ENCODE measurements at regions not wholly inside any gene's neighbourhood (a gene's known extent, or its start where the extent isn't known, plus 50 kb on each side); places are given as distances from the start of the nearest gene placed in this dataset.

DNA sequence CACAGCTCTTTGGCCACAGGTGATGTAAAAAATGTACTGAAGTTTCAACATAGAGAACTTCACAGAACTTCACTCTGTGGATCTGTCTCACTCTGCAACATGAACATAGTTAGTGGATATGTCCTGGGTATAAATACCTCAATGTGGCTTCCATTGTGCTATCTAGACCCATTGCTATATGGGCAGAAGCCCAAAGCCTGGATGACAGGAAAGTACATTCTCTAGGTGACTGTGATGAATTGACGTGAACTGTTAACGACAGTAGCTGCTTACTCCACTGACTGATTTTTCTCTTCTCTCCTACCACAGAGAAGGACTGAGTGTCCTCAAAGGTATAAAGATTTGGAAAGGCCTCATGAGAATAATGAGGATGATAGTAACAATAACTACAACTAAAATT is 270.1 kb upstream of the FTMT start:
- Mint-ChIP-seq H3K4me1 (ENCODE audit: low read depth, unreplicated experiment) (no peaks in the 10 kb centered on the region), H3K27ac (ENCODE audit: unreplicated experiment) (no peak overlapping the region), H3K4me3 (ENCODE audit: unreplicated experiment) (no peak overlapping the region), H3K9me3 (ENCODE audit: unreplicated experiment) (no peaks in the 10 kb centered on the region), H3K36me3 (ENCODE audit: unreplicated experiment) (no peaks in the 10 kb centered on the region), H3K27me3 (ENCODE audit: unreplicated experiment) (no peaks in the 10 kb centered on the region)
- TF ChIP-seq, protein P1, sequence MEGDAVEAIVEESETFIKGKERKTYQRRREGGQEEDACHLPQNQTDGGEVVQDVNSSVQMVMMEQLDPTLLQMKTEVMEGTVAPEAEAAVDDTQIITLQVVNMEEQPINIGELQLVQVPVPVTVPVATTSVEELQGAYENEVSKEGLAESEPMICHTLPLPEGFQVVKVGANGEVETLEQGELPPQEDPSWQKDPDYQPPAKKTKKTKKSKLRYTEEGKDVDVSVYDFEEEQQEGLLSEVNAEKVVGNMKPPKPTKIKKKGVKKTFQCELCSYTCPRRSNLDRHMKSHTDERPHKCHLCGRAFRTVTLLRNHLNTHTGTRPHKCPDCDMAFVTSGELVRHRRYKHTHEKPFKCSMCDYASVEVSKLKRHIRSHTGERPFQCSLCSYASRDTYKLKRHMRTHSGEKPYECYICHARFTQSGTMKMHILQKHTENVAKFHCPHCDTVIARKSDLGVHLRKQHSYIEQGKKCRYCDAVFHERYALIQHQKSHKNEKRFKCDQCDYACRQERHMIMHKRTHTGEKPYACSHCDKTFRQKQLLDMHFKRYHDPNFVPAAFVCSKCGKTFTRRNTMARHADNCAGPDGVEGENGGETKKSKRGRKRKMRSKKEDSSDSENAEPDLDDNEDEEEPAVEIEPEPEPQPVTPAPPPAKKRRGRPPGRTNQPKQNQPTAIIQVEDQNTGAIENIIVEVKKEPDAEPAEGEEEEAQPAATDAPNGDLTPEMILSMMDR (IDR thresholded peaks at IDR 0.05; ENCODE audit: partially characterized antibody, unreplicated experiment) = no peak
- no peak for DNase-seq

DNA sequence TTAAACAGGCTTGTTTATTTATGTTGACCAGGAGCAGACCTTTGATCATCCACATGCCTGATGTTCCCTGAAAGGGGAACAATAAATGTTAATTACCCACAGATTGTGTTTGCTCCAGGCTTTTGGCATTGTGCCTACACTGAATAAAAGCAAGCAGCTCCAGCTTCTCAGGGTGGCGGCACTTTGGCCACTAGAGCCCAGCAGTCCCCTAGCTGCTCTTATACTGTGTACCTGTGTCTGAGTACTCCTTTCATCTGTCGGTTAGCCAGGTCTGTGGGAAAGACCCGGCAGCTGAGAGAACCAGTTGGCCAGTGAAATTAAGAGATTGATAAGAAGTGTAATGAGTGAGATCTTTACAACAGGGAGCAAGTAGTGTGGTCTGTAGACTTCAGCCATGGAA is 254.8 kb upstream of the FTMT start:
- DNase-seq = no peak
- H3K27ac Mint-ChIP-seq (ENCODE audit: unreplicated experiment) = no peak overlapping the region
- no peaks in the 10 kb centered on the region for H3K36me3 Mint-ChIP-seq (ENCODE audit: unreplicated experiment)
- peaks cover 2% of the 10 kb centered on the region for H3K9me3 Mint-ChIP-seq (ENCODE audit: unreplicated experiment)
- H3K4me1 Mint-ChIP-seq (ENCODE audit: low read depth, unreplicated experiment) = no peaks in the 10 kb centered on the region
- no peak overlapping the region for H3K4me3 Mint-ChIP-seq (ENCODE audit: unreplicated experiment)
- TF ChIP-seq, protein P1 (IDR thresholded peaks at IDR 0.05; ENCODE audit: partially characterized antibody, unreplicated experiment) = no peak
- no peaks in the 10 kb centered on the region for H3K27me3 Mint-ChIP-seq (ENCODE audit: unreplicated experiment)

DNA sequence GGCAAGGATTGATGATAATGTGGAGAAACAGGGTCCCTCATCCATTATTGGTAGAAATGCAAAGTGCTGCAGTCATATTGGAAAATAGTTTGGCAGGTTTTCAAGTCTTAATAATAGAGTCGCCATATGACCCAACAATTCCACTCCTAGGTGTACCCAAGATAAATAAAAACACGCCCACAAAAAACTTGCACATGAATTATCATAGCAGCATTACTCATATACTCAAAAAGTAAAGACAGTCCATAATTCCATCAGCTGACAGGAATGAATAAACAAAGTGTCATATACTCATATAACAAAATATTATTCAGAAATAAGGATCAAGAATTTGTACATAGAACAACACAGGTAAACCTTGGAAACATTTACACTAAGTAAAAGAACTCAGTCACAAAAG is 242.9 kb upstream of the FTMT start:
- Mint-ChIP-seq H3K4me1 (ENCODE audit: low read depth, unreplicated experiment) (peaks cover 2% of the 10 kb centered on the region), H3K27me3 (ENCODE audit: unreplicated experiment) (peaks cover 2% of the 10 kb centered on the region), H3K9me3 (ENCODE audit: unreplicated experiment) (no peaks in the 10 kb centered on the region), H3K36me3 (ENCODE audit: unreplicated experiment) (no peaks in the 10 kb centered on the region), H3K27ac (ENCODE audit: unreplicated experiment) (no peak overlapping the region), H3K4me3 (ENCODE audit: unreplicated experiment) (no peak overlapping the region)
- TF ChIP-seq, protein P1 (IDR thresholded peaks at IDR 0.05; ENCODE audit: partially characterized antibody, unreplicated experiment) = no peak
- DNase-seq = no peak

DNA sequence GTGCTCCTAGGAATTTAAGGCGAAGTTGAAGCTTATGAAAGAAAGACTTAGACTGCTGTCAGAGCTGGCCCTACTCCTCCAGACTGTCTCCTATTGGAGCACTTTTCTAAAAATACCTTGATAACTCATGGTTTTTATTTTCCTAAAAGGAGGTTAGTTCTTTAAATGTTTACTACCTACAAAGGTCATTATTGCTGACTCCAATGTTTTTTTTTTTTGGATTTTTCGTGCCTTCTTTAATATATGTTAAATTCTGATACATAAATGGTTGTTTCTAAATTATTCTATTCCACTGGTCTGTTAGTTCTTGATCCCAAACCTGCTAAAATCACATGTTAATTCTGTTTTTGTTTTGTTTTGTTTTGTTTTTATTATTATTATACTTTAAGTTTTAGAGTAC is 227.6 kb upstream of the FTMT start:
- Mint-ChIP-seq H3K27ac (ENCODE audit: unreplicated experiment) (no peak overlapping the region), H3K9me3 (ENCODE audit: unreplicated experiment) (no peaks in the 10 kb centered on the region), H3K4me3 (ENCODE audit: unreplicated experiment) (no peak overlapping the region), H3K36me3 (ENCODE audit: unreplicated experiment) (no peaks in the 10 kb centered on the region), H3K27me3 (ENCODE audit: unreplicated experiment) (no peaks in the 10 kb centered on the region), H3K4me1 (ENCODE audit: low read depth, unreplicated experiment) (no peaks in the 10 kb centered on the region)
- TF ChIP-seq, protein P1 (IDR thresholded peaks at IDR 0.05; ENCODE audit: partially characterized antibody, unreplicated experiment) = no peak
- DNase-seq = no peak

DNA sequence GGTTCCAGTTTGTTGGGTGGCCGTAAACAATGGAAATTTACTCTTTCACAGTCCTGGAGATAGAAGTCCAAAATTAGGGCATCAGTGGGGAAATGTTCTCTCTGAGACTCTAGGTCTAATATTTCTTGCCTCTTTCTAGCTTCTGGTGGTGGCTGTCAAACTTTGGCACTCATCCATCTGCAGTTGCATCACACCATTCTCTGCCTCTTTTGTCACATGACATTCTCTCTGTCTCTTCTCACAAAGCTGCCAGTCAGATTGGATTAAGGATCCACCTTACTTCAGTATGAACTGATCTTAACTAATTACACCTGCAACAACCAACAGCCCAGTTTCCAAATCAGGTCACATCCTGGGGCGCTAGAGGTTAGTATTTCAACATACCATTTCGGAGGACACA is 222.9 kb upstream of the FTMT start:
- H3K27ac Mint-ChIP-seq (ENCODE audit: unreplicated experiment) = no peak overlapping the region
- TF ChIP-seq, protein P1 (IDR thresholded peaks at IDR 0.05; ENCODE audit: partially characterized antibody, unreplicated experiment) = no peak

More for the DNA sequence above, 222.9 kb upstream of the FTMT start:
- DNase-seq = no peak
- Mint-ChIP-seq H3K4me3 (ENCODE audit: unreplicated experiment) (no peak overlapping the region), H3K27me3 (ENCODE audit: unreplicated experiment) (no peaks in the 10 kb centered on the region), H3K4me1 (ENCODE audit: low read depth, unreplicated experiment) (peaks cover 2% of the 10 kb centered on the region), H3K36me3 (ENCODE audit: unreplicated experiment) (no peaks in the 10 kb centered on the region), H3K9me3 (ENCODE audit: unreplicated experiment) (no peaks in the 10 kb centered on the region)

Measured in glutamatergic neuron (in vitro differentiated cells).